ENCODE measurements at regions not wholly inside any gene's neighbourhood (a gene's known extent, or its start where the extent isn't known, plus 50 kb on each side); places are given as distances from the start of the nearest gene placed in this dataset.

- ChIA-PET POLR2A (ENCODE audit: unreplicated experiment) (no interaction called here), CTCF (no interaction called here)
- no peaks in the 10 kb centered on the region for H3F3A ChIP-seq (ENCODE audit: insufficient read depth, low read depth)
- H2AFZ ChIP-seq, result no peak overlapping the region
- no peaks in the 10 kb centered on the region for H3K4me1 ChIP-seq (replicated peaks; ENCODE audit: insufficient read depth)
- DNase-seq, result peak in 1 of 2 experiments; percentile 36
- H4K20me1 ChIP-seq (ENCODE audit: insufficient read depth), result no peaks in the 10 kb centered on the region
- no peaks in the 10 kb centered on the region for H3K9me3 ChIP-seq (ENCODE audit: insufficient read depth, low read depth)
- no TSS peak for BruUV-seq (replicated peaks)
- intact Hi-C loops (cut with micrococcal nuclease; ENCODE audit: unreplicated experiment), result no loop called here
- TF ChIP-seq EZH2 (IDR thresholded peaks at IDR 0.05; ENCODE audit: low read depth) (no peak), CTCF (conservative IDR thresholded peaks at IDR 0.05) (no peak)
- no peak overlapping the region for H3K27ac ChIP-seq
- H3K4me3 ChIP-seq, result no peak overlapping the region
- H3K79me2 ChIP-seq (ENCODE audit: low read depth), result no peaks in the 10 kb centered on the region
- H3K9me2 ChIP-seq (ENCODE audit: insufficient read depth), result no peaks in the 10 kb centered on the region
- H3K36me3 ChIP-seq (ENCODE audit: low read depth), result no peaks in the 10 kb centered on the region
- H3K4me2 ChIP-seq, result no peak overlapping the region
- no peaks in the 10 kb centered on the region for H3K27me3 ChIP-seq (ENCODE audit: insufficient read depth, low read depth)
These were observed 294.1 kb downstream of the STIM2 start for GRCh38 chr4:27154706-27155105.

DNA sequence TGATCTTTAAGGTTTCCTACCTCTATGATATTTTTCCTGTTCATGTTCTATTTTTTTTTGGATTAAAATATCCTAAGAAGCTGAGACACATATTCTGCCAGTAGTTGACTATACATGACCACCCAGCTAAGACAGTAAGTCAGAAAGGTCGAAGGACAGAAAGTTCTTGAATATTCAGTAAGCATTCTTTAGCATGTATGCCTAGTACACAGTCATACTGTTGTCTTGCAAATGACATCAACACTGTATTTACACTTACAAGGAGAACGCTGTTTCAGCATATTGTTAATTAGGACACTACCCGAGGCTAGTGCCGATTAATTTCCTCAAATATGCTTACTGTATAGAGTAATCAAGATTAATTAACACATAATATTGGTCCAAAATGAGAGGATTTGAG, 300.6 kb downstream of the STIM2 start:
- Histone ChIP-seq H3K9me3 (ENCODE audit: insufficient read depth, low read depth) (no peaks in the 10 kb centered on the region), H3K9me2 (ENCODE audit: insufficient read depth) (no peaks in the 10 kb centered on the region), H3K36me3 (ENCODE audit: low read depth) (no peaks in the 10 kb centered on the region), H3K4me1 (replicated peaks; ENCODE audit: insufficient read depth) (no peaks in the 10 kb centered on the region), H4K20me1 (ENCODE audit: insufficient read depth) (no peaks in the 10 kb centered on the region), H3K4me3 (no peak overlapping the region), H3K79me2 (ENCODE audit: low read depth) (no peaks in the 10 kb centered on the region), H2AFZ (no peak overlapping the region), H3F3A (ENCODE audit: insufficient read depth, low read depth) (no peaks in the 10 kb centered on the region), H3K4me2 (no peak overlapping the region), H3K27me3 (ENCODE audit: insufficient read depth, low read depth) (no peaks in the 10 kb centered on the region), H3K27ac (no peak overlapping the region)
- ChIA-PET CTCF (no interaction called here), POLR2A (ENCODE audit: unreplicated experiment) (no interaction called here)
- intact Hi-C loops (cut with micrococcal nuclease; ENCODE audit: unreplicated experiment), result no loop called here
- no TSS peak for BruUV-seq (replicated peaks)
- DNase-seq, result no peak
- TF ChIP-seq CTCF (conservative IDR thresholded peaks at IDR 0.05) (no peak), EZH2 (IDR thresholded peaks at IDR 0.05; ENCODE audit: low read depth) (no peak)

DNA sequence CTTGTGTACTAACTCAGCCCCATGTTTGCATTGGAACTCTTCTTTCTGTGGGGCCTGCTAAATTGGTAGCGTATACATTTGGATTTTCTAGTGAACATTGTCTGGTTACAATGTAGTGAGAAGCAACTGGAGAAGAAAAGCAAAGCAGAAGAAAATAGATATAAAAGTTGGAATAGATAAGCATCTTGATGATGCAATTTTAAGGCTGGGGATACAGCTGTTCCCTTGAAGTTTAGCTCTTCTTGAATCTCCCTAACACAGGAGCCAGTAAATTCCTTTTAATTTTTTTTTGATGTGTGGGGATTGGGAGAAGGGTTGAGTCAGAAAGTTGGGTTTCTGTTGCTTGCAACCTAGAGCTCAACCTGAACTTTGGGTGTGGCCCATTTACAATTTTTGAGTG, 308.1 kb downstream of the STIM2 start:
- no peaks in the 10 kb centered on the region for H3K27me3 ChIP-seq (ENCODE audit: insufficient read depth, low read depth)
- no peak overlapping the region for H3K27ac ChIP-seq
- no peaks in the 10 kb centered on the region for H3K79me2 ChIP-seq (ENCODE audit: low read depth)
- no TSS peak for BruUV-seq (replicated peaks)
- H3F3A ChIP-seq (ENCODE audit: insufficient read depth, low read depth), result no peaks in the 10 kb centered on the region
- TF ChIP-seq EZH2 (IDR thresholded peaks at IDR 0.05; ENCODE audit: low read depth) (no peak), CTCF (conservative IDR thresholded peaks at IDR 0.05) (no peak)
- ChIA-PET POLR2A (ENCODE audit: unreplicated experiment) (no interaction called here), CTCF (no interaction called here)
- H3K4me3 ChIP-seq, result no peak overlapping the region
- H2AFZ ChIP-seq, result no peak overlapping the region
- no peaks in the 10 kb centered on the region for H3K9me3 ChIP-seq (ENCODE audit: insufficient read depth, low read depth)
- intact Hi-C loops (cut with micrococcal nuclease; ENCODE audit: unreplicated experiment), result no loop called here
- H4K20me1 ChIP-seq (ENCODE audit: insufficient read depth), result no peaks in the 10 kb centered on the region
- H3K9me2 ChIP-seq (ENCODE audit: insufficient read depth), result no peaks in the 10 kb centered on the region
- no peaks in the 10 kb centered on the region for H3K36me3 ChIP-seq (ENCODE audit: low read depth)
- H3K4me2 ChIP-seq, result no peak overlapping the region
- no peaks in the 10 kb centered on the region for H3K4me1 ChIP-seq (replicated peaks; ENCODE audit: insufficient read depth)
- DNase-seq, result no peak
